ENCODE measurements at regions not wholly inside any gene's neighbourhood (a gene's known extent, or its start where the extent isn't known, plus 50 kb on each side); places are given as distances from the start of the nearest gene placed in this dataset.

DNA sequence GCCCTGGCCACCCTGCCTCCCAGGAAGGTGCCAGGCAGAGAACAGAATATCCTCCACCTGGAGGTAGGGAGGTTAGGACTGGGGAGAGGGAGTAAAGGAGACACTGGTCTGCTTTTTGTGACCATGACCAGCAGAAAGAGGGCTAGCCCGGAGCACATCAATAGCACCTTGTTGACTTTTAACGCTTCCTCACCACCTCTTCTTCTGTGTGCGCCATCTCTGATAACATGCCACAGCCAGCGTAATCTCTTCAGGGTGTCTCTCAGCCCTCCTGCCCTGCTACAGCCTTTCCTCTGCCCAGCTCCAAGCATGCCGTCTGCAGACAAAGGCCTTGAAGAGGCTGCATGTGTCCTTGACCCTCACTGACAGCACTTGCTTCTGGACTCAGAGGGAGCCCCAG, 50.9 kb upstream of the GJA5 start:
- TF ChIP-seq, protein P1, sequence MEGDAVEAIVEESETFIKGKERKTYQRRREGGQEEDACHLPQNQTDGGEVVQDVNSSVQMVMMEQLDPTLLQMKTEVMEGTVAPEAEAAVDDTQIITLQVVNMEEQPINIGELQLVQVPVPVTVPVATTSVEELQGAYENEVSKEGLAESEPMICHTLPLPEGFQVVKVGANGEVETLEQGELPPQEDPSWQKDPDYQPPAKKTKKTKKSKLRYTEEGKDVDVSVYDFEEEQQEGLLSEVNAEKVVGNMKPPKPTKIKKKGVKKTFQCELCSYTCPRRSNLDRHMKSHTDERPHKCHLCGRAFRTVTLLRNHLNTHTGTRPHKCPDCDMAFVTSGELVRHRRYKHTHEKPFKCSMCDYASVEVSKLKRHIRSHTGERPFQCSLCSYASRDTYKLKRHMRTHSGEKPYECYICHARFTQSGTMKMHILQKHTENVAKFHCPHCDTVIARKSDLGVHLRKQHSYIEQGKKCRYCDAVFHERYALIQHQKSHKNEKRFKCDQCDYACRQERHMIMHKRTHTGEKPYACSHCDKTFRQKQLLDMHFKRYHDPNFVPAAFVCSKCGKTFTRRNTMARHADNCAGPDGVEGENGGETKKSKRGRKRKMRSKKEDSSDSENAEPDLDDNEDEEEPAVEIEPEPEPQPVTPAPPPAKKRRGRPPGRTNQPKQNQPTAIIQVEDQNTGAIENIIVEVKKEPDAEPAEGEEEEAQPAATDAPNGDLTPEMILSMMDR (IDR thresholded peaks at IDR 0.05; ENCODE audit: low read depth, low read length, missing control alignments) = no peak
- DNase-seq (ENCODE audit: low read depth) = no peak
- H3K4me3 ChIP-seq (ENCODE audit: low read depth, low read length) = no peak overlapping the region
- in situ Hi-C loops (cut with HindIII; ENCODE audit: low sequenced_read_pairs) = loop anchor here (10.0 kb wide), 1 partner anchor 64 kb away; no protein-coding TSS in a partner anchor

DNA sequence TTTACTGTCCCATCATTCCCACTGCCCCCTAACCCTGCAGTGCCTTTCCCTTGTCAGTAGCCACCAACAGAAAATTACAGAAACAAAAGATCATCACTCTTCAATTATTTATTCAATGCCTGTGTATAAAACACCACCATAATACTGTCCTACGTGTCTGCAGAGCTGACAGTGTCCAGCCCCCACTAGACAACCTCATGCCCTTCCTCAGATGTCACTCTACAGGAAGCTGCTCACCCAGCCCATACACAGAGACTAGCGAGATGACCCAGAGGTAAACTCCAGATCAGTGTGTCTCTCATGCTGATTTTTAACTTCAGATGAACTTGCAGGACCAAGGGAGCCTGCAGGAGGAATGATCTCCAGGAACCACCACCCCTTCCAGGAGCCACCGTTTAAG, 51.3 kb upstream of the GJA5 start:
- no peak for DNase-seq (ENCODE audit: low read depth)
- TF ChIP-seq, protein P1 (IDR thresholded peaks at IDR 0.05; ENCODE audit: low read depth, low read length, missing control alignments) = no peak
- in situ Hi-C loops (cut with HindIII; ENCODE audit: low sequenced_read_pairs) = loop anchor here (10.0 kb wide), 1 partner anchor 63 kb away; no protein-coding TSS in a partner anchor

DNA sequence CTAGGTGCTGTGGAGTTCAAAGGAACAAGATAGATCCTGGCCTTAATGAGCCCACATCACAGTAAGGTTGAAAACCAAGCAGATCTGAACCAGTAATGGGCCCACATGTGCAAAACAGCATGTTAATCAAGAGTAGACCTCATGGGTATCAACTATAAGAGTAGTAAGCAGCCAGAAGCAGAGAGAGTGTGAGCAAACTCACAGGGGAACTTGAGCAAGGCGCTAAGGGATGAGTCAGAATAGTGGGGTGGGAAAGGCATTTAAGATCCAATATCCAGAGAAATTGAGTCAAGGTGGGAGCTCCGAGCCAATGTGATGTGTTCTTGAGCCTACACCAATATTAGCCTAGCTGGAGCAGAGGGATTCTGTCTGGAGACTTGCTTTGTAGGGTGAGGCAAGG, 52.4 kb upstream of the GJA5 start:
- H3K4me3 ChIP-seq (ENCODE audit: low read depth, low read length) = no peak overlapping the region
- TF ChIP-seq, protein P1 (IDR thresholded peaks at IDR 0.05; ENCODE audit: low read depth, low read length, missing control alignments) = no peak
- in situ Hi-C loops (cut with HindIII; ENCODE audit: low sequenced_read_pairs) = loop anchor here (10.0 kb wide), 1 partner anchor 62 kb away; no protein-coding TSS in a partner anchor
- DNase-seq (ENCODE audit: low read depth) = no peak

More for the DNA sequence above, 51.3 kb upstream of the GJA5 start:
- H3K4me3 ChIP-seq (ENCODE audit: low read depth, low read length) = no peak overlapping the region

DNA sequence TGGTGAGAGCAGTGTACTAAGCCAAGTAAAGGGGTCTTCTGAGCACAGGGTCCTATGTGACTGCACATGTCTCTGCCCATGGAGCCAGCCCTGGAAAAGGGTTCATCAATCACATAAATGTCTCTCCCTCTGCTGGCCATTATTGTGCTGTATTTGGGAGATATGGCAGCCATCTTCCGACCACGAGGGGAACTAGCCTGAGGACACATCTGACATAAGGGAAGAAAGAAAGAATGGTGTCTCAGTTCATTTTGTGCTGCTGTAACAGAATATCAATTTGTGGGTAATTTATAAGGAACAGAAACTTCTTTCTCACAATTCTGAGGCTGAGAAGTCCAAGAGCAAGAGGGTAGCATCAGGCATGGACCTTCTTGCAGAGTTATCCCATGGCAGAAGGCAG, 55.1 kb upstream of the GJA5 start:
- DNase-seq (ENCODE audit: low read depth) = no peak
- TF ChIP-seq, protein P1 (IDR thresholded peaks at IDR 0.05; ENCODE audit: low read depth, low read length, missing control alignments) = no peak
- in situ Hi-C loops (cut with HindIII; ENCODE audit: low sequenced_read_pairs) = loop anchor here (10.0 kb wide), 1 partner anchor 59 kb away; no protein-coding TSS in a partner anchor
- no peak overlapping the region for H3K4me3 ChIP-seq (ENCODE audit: low read depth, low read length)

DNA sequence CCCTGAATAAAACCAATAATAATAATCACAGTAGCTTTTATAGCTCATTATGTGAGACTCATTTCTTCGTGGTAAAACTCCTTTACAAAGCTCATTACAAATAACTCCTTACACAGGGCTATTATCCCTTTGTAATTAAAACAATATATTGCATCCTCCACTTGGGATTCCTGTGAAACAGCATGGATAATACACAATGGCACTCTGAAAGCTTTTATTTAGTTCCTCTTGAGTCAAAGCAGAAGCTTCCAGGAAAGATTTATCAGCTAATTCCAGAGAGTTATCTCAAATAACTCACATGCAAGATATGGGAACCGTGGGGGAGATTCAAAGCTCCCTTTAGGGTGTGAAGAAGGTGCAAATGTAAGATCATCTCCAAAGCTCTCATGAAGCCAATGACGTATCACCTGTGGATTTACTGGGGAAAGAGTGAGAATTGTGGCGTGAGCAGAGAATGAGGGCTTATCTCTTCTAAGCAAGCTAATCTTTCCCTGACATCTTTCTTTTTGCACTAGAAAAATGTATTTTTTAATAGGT, 60.4 kb upstream of the GJA5 start:
- DNase-seq (ENCODE audit: low read depth) = no peak
- H3K4me3 ChIP-seq (ENCODE audit: low read depth, low read length) = no peak overlapping the region
- TF ChIP-seq, protein P1 (IDR thresholded peaks at IDR 0.05; ENCODE audit: low read depth, low read length, missing control alignments) = no peak
- in situ Hi-C loops (cut with HindIII; ENCODE audit: low sequenced_read_pairs) = no loop called here

DNA sequence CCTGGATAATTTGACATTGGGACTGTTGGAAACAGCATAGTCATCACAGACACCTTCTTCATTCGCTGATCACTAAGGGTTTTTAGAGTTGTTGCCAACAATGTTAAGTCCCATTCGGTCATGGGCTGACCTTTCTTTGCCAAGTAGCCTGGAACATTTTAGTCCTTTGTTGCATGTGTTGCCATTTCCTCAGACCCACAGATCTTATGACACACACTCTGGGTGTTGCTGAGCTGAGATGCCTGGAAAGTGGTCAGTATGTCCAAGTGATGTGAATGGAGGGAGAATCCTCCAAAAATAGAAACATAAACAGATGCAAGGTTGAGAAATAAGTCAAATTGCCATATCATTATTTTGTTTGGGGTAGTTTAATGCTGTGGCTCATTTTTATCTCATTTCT, 61.5 kb upstream of the GJA5 start:
- no peak for DNase-seq (ENCODE audit: low read depth)
- in situ Hi-C loops (cut with HindIII; ENCODE audit: low sequenced_read_pairs) = no loop called here
- no peak overlapping the region for H3K4me3 ChIP-seq (ENCODE audit: low read depth, low read length)
- TF ChIP-seq, protein P1 (IDR thresholded peaks at IDR 0.05; ENCODE audit: low read depth, low read length, missing control alignments) = no peak

Data from astrocyte of the cerebellum (primary cell).